ENCODE measurements at regions not wholly inside any gene's neighbourhood (a gene's known extent, or its start where the extent isn't known, plus 50 kb on each side); places are given as distances from the start of the nearest gene placed in this dataset.

DNA sequence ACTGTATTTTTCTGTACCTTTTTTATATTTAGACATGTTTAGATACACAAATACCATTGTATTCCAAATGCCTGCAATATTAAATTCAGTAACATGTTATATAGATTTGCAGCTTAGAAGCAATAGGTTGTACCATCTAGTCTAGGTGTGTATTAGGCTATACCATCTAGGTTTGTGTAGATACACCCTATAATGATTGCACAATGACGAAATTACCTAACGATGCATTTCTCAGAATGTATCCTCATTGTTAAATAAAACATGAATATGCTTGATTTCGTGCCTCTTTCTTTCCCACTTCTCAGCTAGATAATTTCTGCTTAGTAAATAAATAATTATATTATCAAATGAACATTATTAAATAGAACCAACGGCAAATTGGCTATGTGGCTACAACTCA, 653.0 kb downstream of the EPM2A start:
- TF ChIP-seq, protein P1, sequence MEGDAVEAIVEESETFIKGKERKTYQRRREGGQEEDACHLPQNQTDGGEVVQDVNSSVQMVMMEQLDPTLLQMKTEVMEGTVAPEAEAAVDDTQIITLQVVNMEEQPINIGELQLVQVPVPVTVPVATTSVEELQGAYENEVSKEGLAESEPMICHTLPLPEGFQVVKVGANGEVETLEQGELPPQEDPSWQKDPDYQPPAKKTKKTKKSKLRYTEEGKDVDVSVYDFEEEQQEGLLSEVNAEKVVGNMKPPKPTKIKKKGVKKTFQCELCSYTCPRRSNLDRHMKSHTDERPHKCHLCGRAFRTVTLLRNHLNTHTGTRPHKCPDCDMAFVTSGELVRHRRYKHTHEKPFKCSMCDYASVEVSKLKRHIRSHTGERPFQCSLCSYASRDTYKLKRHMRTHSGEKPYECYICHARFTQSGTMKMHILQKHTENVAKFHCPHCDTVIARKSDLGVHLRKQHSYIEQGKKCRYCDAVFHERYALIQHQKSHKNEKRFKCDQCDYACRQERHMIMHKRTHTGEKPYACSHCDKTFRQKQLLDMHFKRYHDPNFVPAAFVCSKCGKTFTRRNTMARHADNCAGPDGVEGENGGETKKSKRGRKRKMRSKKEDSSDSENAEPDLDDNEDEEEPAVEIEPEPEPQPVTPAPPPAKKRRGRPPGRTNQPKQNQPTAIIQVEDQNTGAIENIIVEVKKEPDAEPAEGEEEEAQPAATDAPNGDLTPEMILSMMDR (IDR thresholded peaks at IDR 0.05; ENCODE audit: low read depth, low read length, poor library complexity, severe bottlenecking) = no peak
- no peak for TF ChIP-seq EZH2phosphoT487 (IDR thresholded peaks at IDR 0.05; ENCODE audit: borderline replicate concordance, low read length)
